GM18951 (cell line): ENCODE measurements at regions not wholly inside any gene's neighbourhood (a gene's known extent, or its start where the extent isn't known, plus 50 kb on each side); places are given as distances from the start of the nearest gene placed in this dataset.
"Not testable (repeated sequence)": the region's sequence is repeated elsewhere in the genome, so short reads cannot be mapped to it uniquely, and the experiment has no call there.

Experiments
- POLR2A ChIP-seq: IDR thresholded peaks from 4 replicates; pipeline ENCODE4 v1.6.1; 2011; ENCODE audit warnings: mild to moderate bottlenecking; ENCODE audit not compliant: insufficient read length, insufficient read depth; ENCODE audit errors: extremely low read depth
- in situ Hi-C: fragments of 300-500 bp; cut with MboI; formaldehyde crosslinking; loops from one replicate; pipeline ENCODE4 v1.12.0; 2022; ENCODE audit warnings: low sequenced_read_pairs, mixed read lengths, inconsistent platforms; ENCODE audit not compliant: unreplicated experiment

GRCh38 chr2:59777120-59777519, 776.3 kb downstream of the BCL11A start:
- no peak for TF ChIP-seq POLR2A

GRCh38 chr2:59776726-59777008, 776.8 kb downstream of the BCL11A start:
- TF ChIP-seq POLR2A: no peak
- in situ Hi-C loops: no loop called here

More at GRCh38 chr2:59777120-59777519, 776.3 kb downstream of the BCL11A start:
- in situ Hi-C loops: no loop called here

GRCh38 chr2:59774821-59775433, 778.5 kb downstream of the BCL11A start:
- in situ Hi-C loops: no loop called here
- TF ChIP-seq POLR2A: no peak

GRCh38 chr2:59770651-59771050, 782.8 kb downstream of the BCL11A start:
- no peak for TF ChIP-seq POLR2A
- in situ Hi-C loops: no loop called here

- in situ Hi-C loops: no loop called here
- TF ChIP-seq POLR2A: no peak
Measured at GRCh38 chr2:59761966-59762365, 791.5 kb downstream of the BCL11A start.

GRCh38 chr2:59756150-59756549, 797.3 kb downstream of the BCL11A start:
- in situ Hi-C loops: no loop called here
- TF ChIP-seq POLR2A: no peak

- in situ Hi-C loops: no loop called here
Measured at GRCh38 chr2:59754011-59754735, 799.3 kb downstream of the BCL11A start.

GRCh38 chr2:59752512-59752911, 800.9 kb downstream of the BCL11A start:
- in situ Hi-C loops: no loop called here
- no peak for TF ChIP-seq POLR2A

More at GRCh38 chr2:59754011-59754735, 799.3 kb downstream of the BCL11A start:
- TF ChIP-seq POLR2A: no peak

GRCh38 chr2:59752071-59752470, 801.4 kb downstream of the BCL11A start:
- TF ChIP-seq POLR2A: no peak
- in situ Hi-C loops: no loop called here

- in situ Hi-C loops: not testable (repeated sequence)
Measured at GRCh38 chr2:59751214-59751613, 802.2 kb downstream of the BCL11A start.

- TF ChIP-seq POLR2A: no peak
- in situ Hi-C loops: no loop called here
Measured at GRCh38 chr2:59746291-59746690, 807.2 kb downstream of the BCL11A start.

- in situ Hi-C loops: no loop called here
- no peak for TF ChIP-seq POLR2A
Measured at GRCh38 chr2:59745085-59745484, 808.4 kb downstream of the BCL11A start.

GRCh38 chr2:59744436-59744835, 809.0 kb downstream of the BCL11A start:
- in situ Hi-C loops: no loop called here
- no peak for TF ChIP-seq POLR2A

GRCh38 chr2:59741840-59742239, 811.6 kb downstream of the BCL11A start:
- in situ Hi-C loops: no loop called here
- no peak for TF ChIP-seq POLR2A

GRCh38 chr2:59739166-59739565, 814.3 kb downstream of the BCL11A start:
- in situ Hi-C loops: no loop called here
- TF ChIP-seq POLR2A: no peak

GRCh38 chr2:59737299-59737698, 816.2 kb downstream of the BCL11A start:
- TF ChIP-seq POLR2A: no peak
- in situ Hi-C loops: no loop called here
